Type B pancreatic cell (in vitro differentiated cells): ENCODE measurements at regions not wholly inside any gene's neighbourhood (a gene's known extent, or its start where the extent isn't known, plus 50 kb on each side); places are given as distances from the start of the nearest gene placed in this dataset.
"Not testable (repeated sequence)": the region's sequence is repeated elsewhere in the genome, so short reads cannot be mapped to it uniquely, and the experiment has no call there.

ENCODE experiments used
- DNase-seq: peaks from one replicate; pipeline ENCODE4 v3.0.0; 2021; ENCODE audit warnings: mixed read lengths; ENCODE audit not compliant: unreplicated experiment; ENCODE audit errors: extremely low spot score
- H3K27ac Mint-ChIP-seq: 2 replicates; pipeline ENCODE4 v1.8.0; 2021; ENCODE audit warnings: mild to moderate bottlenecking, mixed read lengths
- H3K27me3 Mint-ChIP-seq: 2 replicates; pipeline ENCODE4 v1.8.0; 2021; ENCODE audit warnings: mixed read lengths
- H3K36me3 Mint-ChIP-seq: 2 replicates; pipeline ENCODE4 v1.8.0; 2021; ENCODE audit warnings: mixed read lengths
- H3K4me1 Mint-ChIP-seq: one replicate; pipeline ENCODE4 v1.8.0; 2021; ENCODE audit warnings: mixed read lengths; ENCODE audit not compliant: unreplicated experiment
- H3K4me3 Mint-ChIP-seq: 2 replicates; pipeline ENCODE4 v1.8.0; 2021; ENCODE audit warnings: mild to moderate bottlenecking, mixed read lengths
- H3K9me3 Mint-ChIP-seq: 2 replicates; pipeline ENCODE4 v1.8.0; 2021; ENCODE audit warnings: mixed read lengths
- CTCF ChIP-seq: fragments of 200-600 bp; sonication (generic); conservative IDR thresholded peaks from 2 replicates; pipeline ENCODE4 v1.5.0; 2021; ENCODE audit warnings: antibody characterized with exemption, mild to moderate bottlenecking

- Mint-ChIP-seq H3K9me3 (no peaks in the 10 kb centered on the region), H3K36me3 (no peaks in the 10 kb centered on the region), H3K4me1 (no peaks in the 10 kb centered on the region), H3K27ac (no peak overlapping the region), H3K27me3 (no peaks in the 10 kb centered on the region), H3K4me3 (no peak overlapping the region)
- TF ChIP-seq CTCF, result no peak
- no peak for DNase-seq
Observed at GRCh38 chr1:105437847-105438246, 1618.6 kb upstream of the PRMT6 start.

GRCh38 chr1:105442901-105443300 lies 1613.6 kb upstream of the PRMT6 start:
- no peak for DNase-seq
- Mint-ChIP-seq H3K36me3 (no peaks in the 10 kb centered on the region), H3K27ac (no peak overlapping the region), H3K4me3 (no peak overlapping the region), H3K27me3 (no peaks in the 10 kb centered on the region), H3K4me1 (no peaks in the 10 kb centered on the region), H3K9me3 (peaks cover 9% of the 10 kb centered on the region)
- TF ChIP-seq CTCF, result no peak

- no peaks in the 10 kb centered on the region for H3K4me1 Mint-ChIP-seq
- no peak for TF ChIP-seq CTCF
- no peak for DNase-seq
- H3K9me3 Mint-ChIP-seq, result no peaks in the 10 kb centered on the region
- H3K4me3 Mint-ChIP-seq, result no peak overlapping the region
- H3K27me3 Mint-ChIP-seq, result no peaks in the 10 kb centered on the region
- H3K36me3 Mint-ChIP-seq, result no peaks in the 10 kb centered on the region
- H3K27ac Mint-ChIP-seq, result no peak overlapping the region
Observed at GRCh38 chr1:105459759-105460158, 1596.7 kb upstream of the PRMT6 start.

GRCh38 chr1:105462308-105462707 lies 1594.2 kb upstream of the PRMT6 start:
- no peak overlapping the region for H3K4me3 Mint-ChIP-seq
- no peaks in the 10 kb centered on the region for H3K27me3 Mint-ChIP-seq
- no peak for DNase-seq
- no peaks in the 10 kb centered on the region for H3K36me3 Mint-ChIP-seq
- no peaks in the 10 kb centered on the region for H3K4me1 Mint-ChIP-seq
- peak; percentile 61 for TF ChIP-seq CTCF
- no peaks in the 10 kb centered on the region for H3K9me3 Mint-ChIP-seq
- H3K27ac Mint-ChIP-seq, result no peak overlapping the region

GRCh38 chr1:105467549-105467948 lies 1588.9 kb upstream of the PRMT6 start:
- no peak for TF ChIP-seq CTCF
- Mint-ChIP-seq H3K4me1 (no peaks in the 10 kb centered on the region), H3K27me3 (no peaks in the 10 kb centered on the region), H3K4me3 (no peak overlapping the region), H3K9me3 (no peaks in the 10 kb centered on the region), H3K27ac (no peak overlapping the region), H3K36me3 (no peaks in the 10 kb centered on the region)
- DNase-seq, result no peak

- not testable (repeated sequence) for H3K4me1 Mint-ChIP-seq, H3K27ac Mint-ChIP-seq, H3K36me3 Mint-ChIP-seq, H3K27me3 Mint-ChIP-seq, DNase-seq, H3K4me3 Mint-ChIP-seq, H3K9me3 Mint-ChIP-seq
Observed at GRCh38 chr1:105470541-105470940, 1585.9 kb upstream of the PRMT6 start.
